ENCODE measurements at regions not wholly inside any gene's neighbourhood (a gene's known extent, or its start where the extent isn't known, plus 50 kb on each side); places are given as distances from the start of the nearest gene placed in this dataset.
A peak's percentile ranks its signal among the peaks of the same experiment; 100 is the strongest.

DNA sequence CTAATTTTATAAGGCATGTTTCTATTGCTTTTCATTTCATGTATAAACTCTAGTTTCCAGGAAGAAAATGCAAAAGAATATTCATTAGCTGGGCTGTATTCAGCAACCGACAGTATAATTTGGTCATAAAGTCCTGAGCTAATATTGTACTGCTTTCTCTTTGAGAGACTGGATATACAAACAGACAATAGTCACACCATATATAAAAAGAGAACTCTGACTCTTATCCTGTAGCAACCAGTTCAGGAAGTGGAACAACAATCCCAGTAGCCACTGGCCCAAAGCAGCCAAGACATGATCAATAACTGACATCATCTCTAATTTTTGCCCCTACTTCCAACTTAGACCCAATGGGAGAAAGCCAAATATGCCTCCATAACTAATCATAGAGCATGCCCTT lies 160.8 kb downstream of the FSIP2 start:
- Mint-ChIP-seq H3K9me3 (no peaks in the 10 kb centered on the region), H3K4me1 (peaks cover 8% of the 10 kb centered on the region; the same call in 1 of the 2 replicates), H3K4me3 (no peak overlapping the region), H3K27me3 (ENCODE audit: low read depth) (no peaks in the 10 kb centered on the region), H3K27ac (peak overlapping the region; percentile 23; the same call in 1 of the 2 replicates), H3K36me3 (no peaks in the 10 kb centered on the region)
- ATAC-seq: no peak
- TF ChIP-seq, protein P1, sequence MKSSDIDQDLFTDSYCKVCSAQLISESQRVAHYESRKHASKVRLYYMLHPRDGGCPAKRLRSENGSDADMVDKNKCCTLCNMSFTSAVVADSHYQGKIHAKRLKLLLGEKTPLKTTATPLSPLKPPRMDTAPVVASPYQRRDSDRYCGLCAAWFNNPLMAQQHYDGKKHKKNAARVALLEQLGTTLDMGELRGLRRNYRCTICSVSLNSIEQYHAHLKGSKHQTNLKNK (CRISPR knock-in tag; IDR thresholded peaks at IDR 0.05): no peak
- TF ChIP-seq NFYB (CRISPR knock-in tag; conservative IDR thresholded peaks at IDR 0.05; ENCODE audit: low read depth) (no peak), FOXK1 (CRISPR knock-in tag; IDR thresholded peaks at IDR 0.05) (no peak), SOX15 (CRISPR knock-in tag; IDR thresholded peaks at IDR 0.05) (no peak), FOXJ3 (CRISPR knock-in tag; IDR thresholded peaks at IDR 0.05; ENCODE audit: borderline replicate concordance) (no peak), CBFB (CRISPR knock-in tag; IDR thresholded peaks at IDR 0.05; ENCODE audit: low read depth) (no peak)
- TF ChIP-seq, protein P2, sequence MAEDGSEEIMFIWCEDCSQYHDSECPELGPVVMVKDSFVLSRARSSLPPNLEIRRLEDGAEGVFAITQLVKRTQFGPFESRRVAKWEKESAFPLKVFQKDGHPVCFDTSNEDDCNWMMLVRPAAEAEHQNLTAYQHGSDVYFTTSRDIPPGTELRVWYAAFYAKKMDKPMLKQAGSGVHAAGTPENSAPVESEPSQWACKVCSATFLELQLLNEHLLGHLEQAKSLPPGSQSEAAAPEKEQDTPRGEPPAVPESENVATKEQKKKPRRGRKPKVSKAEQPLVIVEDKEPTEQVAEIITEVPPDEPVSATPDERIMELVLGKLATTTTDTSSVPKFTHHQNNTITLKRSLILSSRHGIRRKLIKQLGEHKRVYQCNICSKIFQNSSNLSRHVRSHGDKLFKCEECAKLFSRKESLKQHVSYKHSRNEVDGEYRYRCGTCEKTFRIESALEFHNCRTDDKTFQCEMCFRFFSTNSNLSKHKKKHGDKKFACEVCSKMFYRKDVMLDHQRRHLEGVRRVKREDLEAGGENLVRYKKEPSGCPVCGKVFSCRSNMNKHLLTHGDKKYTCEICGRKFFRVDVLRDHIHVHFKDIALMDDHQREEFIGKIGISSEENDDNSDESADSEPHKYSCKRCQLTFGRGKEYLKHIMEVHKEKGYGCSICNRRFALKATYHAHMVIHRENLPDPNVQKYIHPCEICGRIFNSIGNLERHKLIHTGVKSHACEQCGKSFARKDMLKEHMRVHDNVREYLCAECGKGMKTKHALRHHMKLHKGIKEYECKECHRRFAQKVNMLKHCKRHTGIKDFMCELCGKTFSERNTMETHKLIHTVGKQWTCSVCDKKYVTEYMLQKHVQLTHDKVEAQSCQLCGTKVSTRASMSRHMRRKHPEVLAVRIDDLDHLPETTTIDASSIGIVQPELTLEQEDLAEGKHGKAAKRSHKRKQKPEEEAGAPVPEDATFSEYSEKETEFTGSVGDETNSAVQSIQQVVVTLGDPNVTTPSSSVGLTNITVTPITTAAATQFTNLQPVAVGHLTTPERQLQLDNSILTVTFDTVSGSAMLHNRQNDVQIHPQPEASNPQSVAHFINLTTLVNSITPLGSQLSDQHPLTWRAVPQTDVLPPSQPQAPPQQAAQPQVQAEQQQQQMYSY (CRISPR knock-in tag; IDR thresholded peaks at IDR 0.05): no peak
- TF ChIP-seq, protein P3, sequence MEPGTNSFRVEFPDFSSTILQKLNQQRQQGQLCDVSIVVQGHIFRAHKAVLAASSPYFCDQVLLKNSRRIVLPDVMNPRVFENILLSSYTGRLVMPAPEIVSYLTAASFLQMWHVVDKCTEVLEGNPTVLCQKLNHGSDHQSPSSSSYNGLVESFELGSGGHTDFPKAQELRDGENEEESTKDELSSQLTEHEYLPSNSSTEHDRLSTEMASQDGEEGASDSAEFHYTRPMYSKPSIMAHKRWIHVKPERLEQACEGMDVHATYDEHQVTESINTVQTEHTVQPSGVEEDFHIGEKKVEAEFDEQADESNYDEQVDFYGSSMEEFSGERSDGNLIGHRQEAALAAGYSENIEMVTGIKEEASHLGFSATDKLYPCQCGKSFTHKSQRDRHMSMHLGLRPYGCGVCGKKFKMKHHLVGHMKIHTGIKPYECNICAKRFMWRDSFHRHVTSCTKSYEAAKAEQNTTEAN (CRISPR knock-in tag; IDR thresholded peaks at IDR 0.05): no peak
- TF ChIP-seq, protein P4, sequence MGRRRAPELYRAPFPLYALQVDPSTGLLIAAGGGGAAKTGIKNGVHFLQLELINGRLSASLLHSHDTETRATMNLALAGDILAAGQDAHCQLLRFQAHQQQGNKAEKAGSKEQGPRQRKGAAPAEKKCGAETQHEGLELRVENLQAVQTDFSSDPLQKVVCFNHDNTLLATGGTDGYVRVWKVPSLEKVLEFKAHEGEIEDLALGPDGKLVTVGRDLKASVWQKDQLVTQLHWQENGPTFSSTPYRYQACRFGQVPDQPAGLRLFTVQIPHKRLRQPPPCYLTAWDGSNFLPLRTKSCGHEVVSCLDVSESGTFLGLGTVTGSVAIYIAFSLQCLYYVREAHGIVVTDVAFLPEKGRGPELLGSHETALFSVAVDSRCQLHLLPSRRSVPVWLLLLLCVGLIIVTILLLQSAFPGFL (CRISPR knock-in tag; IDR thresholded peaks at IDR 0.05; ENCODE audit: borderline replicate concordance): no peak
- TF ChIP-seq, protein P5, sequence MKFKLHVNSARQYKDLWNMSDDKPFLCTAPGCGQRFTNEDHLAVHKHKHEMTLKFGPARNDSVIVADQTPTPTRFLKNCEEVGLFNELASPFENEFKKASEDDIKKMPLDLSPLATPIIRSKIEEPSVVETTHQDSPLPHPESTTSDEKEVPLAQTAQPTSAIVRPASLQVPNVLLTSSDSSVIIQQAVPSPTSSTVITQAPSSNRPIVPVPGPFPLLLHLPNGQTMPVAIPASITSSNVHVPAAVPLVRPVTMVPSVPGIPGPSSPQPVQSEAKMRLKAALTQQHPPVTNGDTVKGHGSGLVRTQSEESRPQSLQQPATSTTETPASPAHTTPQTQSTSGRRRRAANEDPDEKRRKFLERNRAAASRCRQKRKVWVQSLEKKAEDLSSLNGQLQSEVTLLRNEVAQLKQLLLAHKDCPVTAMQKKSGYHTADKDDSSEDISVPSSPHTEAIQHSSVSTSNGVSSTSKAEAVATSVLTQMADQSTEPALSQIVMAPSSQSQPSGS (CRISPR knock-in tag; IDR thresholded peaks at IDR 0.05; ENCODE audit: borderline replicate concordance, low read depth): no peak
- TF ChIP-seq, protein P6, sequence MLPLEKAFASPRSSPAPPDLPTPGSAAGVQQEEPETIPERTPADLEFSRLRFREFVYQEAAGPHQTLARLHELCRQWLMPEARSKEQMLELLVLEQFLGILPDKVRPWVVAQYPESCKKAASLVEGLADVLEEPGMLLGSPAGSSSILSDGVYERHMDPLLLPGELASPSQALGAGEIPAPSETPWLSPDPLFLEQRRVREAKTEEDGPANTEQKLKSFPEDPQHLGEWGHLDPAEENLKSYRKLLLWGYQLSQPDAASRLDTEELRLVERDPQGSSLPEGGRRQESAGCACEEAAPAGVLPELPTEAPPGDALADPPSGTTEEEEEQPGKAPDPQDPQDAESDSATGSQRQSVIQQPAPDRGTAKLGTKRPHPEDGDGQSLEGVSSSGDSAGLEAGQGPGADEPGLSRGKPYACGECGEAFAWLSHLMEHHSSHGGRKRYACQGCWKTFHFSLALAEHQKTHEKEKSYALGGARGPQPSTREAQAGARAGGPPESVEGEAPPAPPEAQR (CRISPR knock-in tag; IDR thresholded peaks at IDR 0.05): no peak
- TF ChIP-seq, protein P7, sequence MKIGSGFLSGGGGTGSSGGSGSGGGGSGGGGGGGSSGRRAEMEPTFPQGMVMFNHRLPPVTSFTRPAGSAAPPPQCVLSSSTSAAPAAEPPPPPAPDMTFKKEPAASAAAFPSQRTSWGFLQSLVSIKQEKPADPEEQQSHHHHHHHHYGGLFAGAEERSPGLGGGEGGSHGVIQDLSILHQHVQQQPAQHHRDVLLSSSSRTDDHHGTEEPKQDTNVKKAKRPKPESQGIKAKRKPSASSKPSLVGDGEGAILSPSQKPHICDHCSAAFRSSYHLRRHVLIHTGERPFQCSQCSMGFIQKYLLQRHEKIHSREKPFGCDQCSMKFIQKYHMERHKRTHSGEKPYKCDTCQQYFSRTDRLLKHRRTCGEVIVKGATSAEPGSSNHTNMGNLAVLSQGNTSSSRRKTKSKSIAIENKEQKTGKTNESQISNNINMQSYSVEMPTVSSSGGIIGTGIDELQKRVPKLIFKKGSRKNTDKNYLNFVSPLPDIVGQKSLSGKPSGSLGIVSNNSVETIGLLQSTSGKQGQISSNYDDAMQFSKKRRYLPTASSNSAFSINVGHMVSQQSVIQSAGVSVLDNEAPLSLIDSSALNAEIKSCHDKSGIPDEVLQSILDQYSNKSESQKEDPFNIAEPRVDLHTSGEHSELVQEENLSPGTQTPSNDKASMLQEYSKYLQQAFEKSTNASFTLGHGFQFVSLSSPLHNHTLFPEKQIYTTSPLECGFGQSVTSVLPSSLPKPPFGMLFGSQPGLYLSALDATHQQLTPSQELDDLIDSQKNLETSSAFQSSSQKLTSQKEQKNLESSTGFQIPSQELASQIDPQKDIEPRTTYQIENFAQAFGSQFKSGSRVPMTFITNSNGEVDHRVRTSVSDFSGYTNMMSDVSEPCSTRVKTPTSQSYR (CRISPR knock-in tag; IDR thresholded peaks at IDR 0.05): no peak
- TF ChIP-seq, protein P8, sequence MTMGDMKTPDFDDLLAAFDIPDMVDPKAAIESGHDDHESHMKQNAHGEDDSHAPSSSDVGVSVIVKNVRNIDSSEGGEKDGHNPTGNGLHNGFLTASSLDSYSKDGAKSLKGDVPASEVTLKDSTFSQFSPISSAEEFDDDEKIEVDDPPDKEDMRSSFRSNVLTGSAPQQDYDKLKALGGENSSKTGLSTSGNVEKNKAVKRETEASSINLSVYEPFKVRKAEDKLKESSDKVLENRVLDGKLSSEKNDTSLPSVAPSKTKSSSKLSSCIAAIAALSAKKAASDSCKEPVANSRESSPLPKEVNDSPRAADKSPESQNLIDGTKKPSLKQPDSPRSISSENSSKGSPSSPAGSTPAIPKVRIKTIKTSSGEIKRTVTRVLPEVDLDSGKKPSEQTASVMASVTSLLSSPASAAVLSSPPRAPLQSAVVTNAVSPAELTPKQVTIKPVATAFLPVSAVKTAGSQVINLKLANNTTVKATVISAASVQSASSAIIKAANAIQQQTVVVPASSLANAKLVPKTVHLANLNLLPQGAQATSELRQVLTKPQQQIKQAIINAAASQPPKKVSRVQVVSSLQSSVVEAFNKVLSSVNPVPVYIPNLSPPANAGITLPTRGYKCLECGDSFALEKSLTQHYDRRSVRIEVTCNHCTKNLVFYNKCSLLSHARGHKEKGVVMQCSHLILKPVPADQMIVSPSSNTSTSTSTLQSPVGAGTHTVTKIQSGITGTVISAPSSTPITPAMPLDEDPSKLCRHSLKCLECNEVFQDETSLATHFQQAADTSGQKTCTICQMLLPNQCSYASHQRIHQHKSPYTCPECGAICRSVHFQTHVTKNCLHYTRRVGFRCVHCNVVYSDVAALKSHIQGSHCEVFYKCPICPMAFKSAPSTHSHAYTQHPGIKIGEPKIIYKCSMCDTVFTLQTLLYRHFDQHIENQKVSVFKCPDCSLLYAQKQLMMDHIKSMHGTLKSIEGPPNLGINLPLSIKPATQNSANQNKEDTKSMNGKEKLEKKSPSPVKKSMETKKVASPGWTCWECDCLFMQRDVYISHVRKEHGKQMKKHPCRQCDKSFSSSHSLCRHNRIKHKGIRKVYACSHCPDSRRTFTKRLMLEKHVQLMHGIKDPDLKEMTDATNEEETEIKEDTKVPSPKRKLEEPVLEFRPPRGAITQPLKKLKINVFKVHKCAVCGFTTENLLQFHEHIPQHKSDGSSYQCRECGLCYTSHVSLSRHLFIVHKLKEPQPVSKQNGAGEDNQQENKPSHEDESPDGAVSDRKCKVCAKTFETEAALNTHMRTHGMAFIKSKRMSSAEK (CRISPR knock-in tag; IDR thresholded peaks at IDR 0.05; ENCODE audit: borderline replicate concordance): no peak
- TF ChIP-seq, protein P9, sequence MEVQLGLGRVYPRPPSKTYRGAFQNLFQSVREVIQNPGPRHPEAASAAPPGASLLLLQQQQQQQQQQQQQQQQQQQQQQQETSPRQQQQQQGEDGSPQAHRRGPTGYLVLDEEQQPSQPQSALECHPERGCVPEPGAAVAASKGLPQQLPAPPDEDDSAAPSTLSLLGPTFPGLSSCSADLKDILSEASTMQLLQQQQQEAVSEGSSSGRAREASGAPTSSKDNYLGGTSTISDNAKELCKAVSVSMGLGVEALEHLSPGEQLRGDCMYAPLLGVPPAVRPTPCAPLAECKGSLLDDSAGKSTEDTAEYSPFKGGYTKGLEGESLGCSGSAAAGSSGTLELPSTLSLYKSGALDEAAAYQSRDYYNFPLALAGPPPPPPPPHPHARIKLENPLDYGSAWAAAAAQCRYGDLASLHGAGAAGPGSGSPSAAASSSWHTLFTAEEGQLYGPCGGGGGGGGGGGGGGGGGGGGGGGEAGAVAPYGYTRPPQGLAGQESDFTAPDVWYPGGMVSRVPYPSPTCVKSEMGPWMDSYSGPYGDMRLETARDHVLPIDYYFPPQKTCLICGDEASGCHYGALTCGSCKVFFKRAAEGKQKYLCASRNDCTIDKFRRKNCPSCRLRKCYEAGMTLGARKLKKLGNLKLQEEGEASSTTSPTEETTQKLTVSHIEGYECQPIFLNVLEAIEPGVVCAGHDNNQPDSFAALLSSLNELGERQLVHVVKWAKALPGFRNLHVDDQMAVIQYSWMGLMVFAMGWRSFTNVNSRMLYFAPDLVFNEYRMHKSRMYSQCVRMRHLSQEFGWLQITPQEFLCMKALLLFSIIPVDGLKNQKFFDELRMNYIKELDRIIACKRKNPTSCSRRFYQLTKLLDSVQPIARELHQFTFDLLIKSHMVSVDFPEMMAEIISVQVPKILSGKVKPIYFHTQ (CRISPR knock-in tag; IDR thresholded peaks at IDR 0.05): no peak
- POLR2A ChIA-PET: no interaction called here
- no peak for DNase-seq (ENCODE audit: low spot score)
- CTCF ChIA-PET: no interaction called here

All from WTC11 (cell line).